GM18498 (cell line): ENCODE measurements at regions not wholly inside any gene's neighbourhood (a gene's known extent, or its start where the extent isn't known, plus 50 kb on each side); places are given as distances from the start of the nearest gene placed in this dataset.

Source experiments
- ATAC-seq: cut with Tn5 transposase; IDR thresholded peaks from one replicate; pipeline ENCODE4 v1.9.1; 2021; ENCODE audit warnings: mild to moderate bottlenecking, moderate library complexity; ENCODE audit not compliant: unreplicated experiment

GRCh38 chr17:72056727-72057290 is 64.0 kb upstream of the SOX9 start:
- ATAC-seq = no peak

- no peak for ATAC-seq
Observed at GRCh38 chr17:72060084-72060483, 60.7 kb upstream of the SOX9 start.

DNA sequence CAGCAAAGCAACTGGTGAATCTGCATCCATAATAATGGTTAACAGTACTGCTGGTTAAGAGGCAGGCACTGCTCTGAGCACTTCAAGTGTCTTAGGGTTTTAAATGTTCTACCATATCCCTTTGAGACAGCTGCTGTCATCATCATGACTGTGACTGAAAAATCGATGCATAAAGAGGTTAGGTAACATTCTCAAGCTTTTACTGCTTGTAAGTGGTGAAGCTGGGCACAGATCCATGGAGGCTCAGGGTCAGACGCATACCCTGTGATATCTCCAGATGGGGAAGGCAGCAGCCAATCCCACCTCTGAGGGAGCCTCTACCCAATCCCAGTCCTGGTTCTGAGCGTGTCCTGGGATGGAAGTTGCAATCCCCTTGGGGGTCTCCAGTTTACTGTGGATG is 57.6 kb upstream of the SOX9 start:
- no peak for ATAC-seq

DNA sequence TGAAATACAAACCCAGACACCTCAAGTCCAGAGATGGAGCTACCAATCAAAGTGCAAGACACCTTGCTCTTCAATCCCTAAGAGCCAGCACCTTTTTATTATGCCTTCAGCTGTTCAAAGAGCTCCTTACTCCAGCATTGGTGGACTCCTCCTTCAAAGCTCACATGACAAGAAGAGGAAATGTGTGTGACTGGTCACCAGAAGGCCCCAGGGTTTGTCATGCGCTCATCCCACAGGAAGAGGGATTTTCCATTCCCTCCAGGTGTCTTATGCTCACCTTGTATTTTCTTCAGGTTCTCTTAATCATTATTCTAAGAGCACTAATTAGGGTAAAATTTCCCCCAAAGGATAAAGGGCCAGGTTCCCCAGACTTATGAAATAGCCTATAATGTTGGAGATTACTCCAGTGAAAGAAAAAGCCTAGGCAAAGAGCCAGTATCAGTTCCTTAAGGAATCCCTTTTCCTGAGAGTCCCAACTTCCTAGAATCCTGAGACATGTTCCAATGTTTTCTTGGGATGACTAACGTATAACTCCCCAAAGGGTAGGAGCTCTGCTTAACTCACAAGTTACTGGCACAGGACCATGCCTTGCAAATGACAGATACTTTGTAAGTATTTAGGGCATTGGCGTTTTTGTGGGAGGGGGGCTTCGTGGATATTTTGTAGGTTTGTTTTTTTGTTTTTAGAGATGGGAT is 56.9 kb upstream of the SOX9 start:
- no peak for ATAC-seq

GRCh38 chr17:72064606-72065193 is 56.1 kb upstream of the SOX9 start:
- no peak for ATAC-seq

DNA sequence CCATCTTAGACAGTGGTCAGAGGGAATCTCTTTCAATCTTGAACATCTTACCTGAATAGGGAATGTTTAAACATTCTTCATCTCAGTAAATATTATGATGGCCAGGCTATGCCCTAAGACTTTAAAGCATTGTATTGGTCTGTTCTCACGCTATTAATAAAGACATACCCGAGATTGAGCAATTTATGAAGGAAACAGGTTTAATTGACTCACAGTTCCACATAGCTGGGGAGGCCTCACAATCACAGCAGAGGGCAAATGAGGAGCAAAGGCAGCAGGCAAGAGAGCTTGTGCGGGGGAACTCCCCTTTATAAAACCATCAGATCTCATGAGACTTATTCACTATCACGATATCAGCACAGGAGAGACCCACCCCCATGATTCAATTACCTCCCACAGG is 55.3 kb upstream of the SOX9 start:
- ATAC-seq = no peak

GRCh38 chr17:72068643-72069042 is 52.2 kb upstream of the SOX9 start:
- ATAC-seq = no peak

GRCh38 chr17:72069586-72070202 is 51.1 kb upstream of the SOX9 start:
- no peak for ATAC-seq
